Neural cell (in vitro differentiated cells): ENCODE measurements at regions not wholly inside any gene's neighbourhood (a gene's known extent, or its start where the extent isn't known, plus 50 kb on each side); places are given as distances from the start of the nearest gene placed in this dataset.

ENCODE experiments used
- H2AFZ ChIP-seq: fragments of 200-600, 300-800 bp; sonication (generic), shearing (Covaris generic); 2 replicates; pipeline ENCODE4 v1.6.0; 2014; ENCODE audit warnings: low read depth, mild to moderate bottlenecking, antibody characterized with exemption, low read length, moderate library complexity
- H3F3A ChIP-seq: fragments of 200-600 bp; shearing (Covaris generic); 2 replicates; pipeline ENCODE4 v1.6.1; 2016; ENCODE audit warnings: mild to moderate bottlenecking, moderate library complexity, mixed read lengths, antibody characterized with exemption, low read length; ENCODE audit not compliant: insufficient read depth, poor library complexity, severe bottlenecking
- H3K27ac ChIP-seq: fragments of 200-600, 300-800 bp; sonication (generic), shearing (Covaris generic); 2 replicates; pipeline ENCODE4 v1.5.1; 2014; ENCODE audit warnings: mild to moderate bottlenecking, low read length, moderate library complexity
- H3K27me3 ChIP-seq: fragments of 300-800, 200-600 bp; sonication (generic), shearing (Covaris generic); 2 replicates; pipeline ENCODE4 v1.6.0; 2014; ENCODE audit warnings: mild to moderate bottlenecking, low read depth, low read length, moderate library complexity; ENCODE audit not compliant: insufficient read depth
- H3K36me3 ChIP-seq: fragments of 300-800, 200-600 bp; sonication (generic), shearing (Covaris generic); 2 replicates; pipeline ENCODE4 v1.5.1; 2014; ENCODE audit warnings: mild to moderate bottlenecking, antibody characterized with exemption, low read length, moderate library complexity; ENCODE audit not compliant: insufficient read depth
- H3K4me2 ChIP-seq: fragments of 300-800, 200-600 bp; sonication (generic), shearing (Covaris generic); 2 replicates; pipeline ENCODE4 v1.6.0; 2014; ENCODE audit warnings: mild to moderate bottlenecking, low read length
- H3K4me3 ChIP-seq: fragments of 300-800, 200-600 bp; sonication (generic), shearing (Covaris generic); 2 replicates; pipeline ENCODE4 v1.5.1; 2014; ENCODE audit warnings: mild to moderate bottlenecking, low read length, moderate library complexity
- H3K79me2 ChIP-seq: fragments of 200-600 bp; shearing (Covaris generic); replicated peaks from 2 replicates; pipeline ENCODE4 v1.6.0; 2014; ENCODE audit warnings: mild to moderate bottlenecking, low read length, moderate library complexity; ENCODE audit not compliant: insufficient read depth
- H3K9ac ChIP-seq: fragments of 300-800, 200-600 bp; sonication (generic), shearing (Covaris generic); 2 replicates; pipeline ENCODE4 v1.6.1; 2016; ENCODE audit warnings: mild to moderate bottlenecking, low read length, mixed read lengths
- H3K9me2 ChIP-seq: fragments of 200-600 bp; shearing (Covaris generic); 2 replicates; pipeline ENCODE4 v1.6.1; 2016; ENCODE audit warnings: mild to moderate bottlenecking, low read length, mixed read lengths; ENCODE audit not compliant: insufficient read depth
- H3K9me3 ChIP-seq: fragments of 200-600, 300-800 bp; sonication (generic), shearing (Covaris generic); 2 replicates; pipeline ENCODE4 v1.6.1; 2016; ENCODE audit warnings: mild to moderate bottlenecking, mixed run types, low read length, moderate library complexity, mixed read lengths
- H4K20me1 ChIP-seq: fragments of 200-600 bp; shearing (Covaris generic); 2 replicates; pipeline ENCODE4 v1.6.1; 2016; ENCODE audit warnings: mild to moderate bottlenecking, mixed run types; ENCODE audit not compliant: insufficient read depth
- CTCF ChIP-seq: fragments of 450-650 bp; IDR thresholded peaks from 2 replicates; pipeline ENCODE4 v1.5.1; 2014; ENCODE audit warnings: antibody characterized with exemption, mild to moderate bottlenecking, moderate library complexity; ENCODE audit not compliant: poor library complexity, severe bottlenecking
- EP300 ChIP-seq: fragments of 450-650 bp; conservative IDR thresholded peaks from 2 replicates; pipeline ENCODE4 v1.6.1; 2014; ENCODE audit warnings: antibody characterized with exemption, mild to moderate bottlenecking, moderate library complexity; ENCODE audit not compliant: poor library complexity, severe bottlenecking
- EZH2 ChIP-seq: fragments of 200-600, 300-800 bp; shearing (Covaris generic), sonication (generic); IDR thresholded peaks from 2 replicates; pipeline ENCODE4 v1.6.1; 2014; ENCODE audit warnings: antibody characterized with exemption, low read length, borderline replicate concordance, mild to moderate bottlenecking; ENCODE audit not compliant: insufficient read depth, poor library complexity, severe bottlenecking
- MXI1 ChIP-seq: fragments of 450-650 bp; conservative IDR thresholded peaks from 2 replicates; pipeline ENCODE4 v1.6.1; 2014; ENCODE audit warnings: antibody characterized with exemption, mild to moderate bottlenecking; ENCODE audit not compliant: poor library complexity, severe bottlenecking
- POLR2AphosphoS5 ChIP-seq: IDR thresholded peaks from 2 replicates; pipeline ENCODE4 v1.6.1; 2012
- RAD21 ChIP-seq: fragments of 450-650 bp; conservative IDR thresholded peaks from 2 replicates; pipeline ENCODE4 v1.6.1; 2014; ENCODE audit warnings: antibody characterized with exemption, mild to moderate bottlenecking, moderate library complexity
- REST ChIP-seq: IDR thresholded peaks from 2 replicates; pipeline ENCODE4 v1.6.1; 2012; ENCODE audit warnings: borderline replicate concordance
- SMC3 ChIP-seq: fragments of 450-650 bp; conservative IDR thresholded peaks from 2 replicates; pipeline ENCODE4 v1.6.1; 2014; ENCODE audit warnings: antibody characterized with exemption, mild to moderate bottlenecking, moderate library complexity; ENCODE audit not compliant: poor library complexity
- TAF1 ChIP-seq: IDR thresholded peaks from 2 replicates; pipeline ENCODE4 v1.6.1; 2012; ENCODE audit warnings: low read depth

- Histone ChIP-seq H4K20me1 (no peaks in the 10 kb centered on the region), H2AFZ (no peak overlapping the region), H3K36me3 (no peaks in the 10 kb centered on the region), H3K9me2 (no peaks in the 10 kb centered on the region), H3F3A (no peaks in the 10 kb centered on the region), H3K4me3 (no peak overlapping the region), H3K27ac (no peak overlapping the region), H3K79me2 (no peaks in the 10 kb centered on the region), H3K4me2 (no peak overlapping the region), H3K27me3 (no peaks in the 10 kb centered on the region), H3K9ac (no peak overlapping the region), H3K9me3 (no peaks in the 10 kb centered on the region)
- TF ChIP-seq EZH2 (no peak), SMC3 (no peak), POLR2AphosphoS5 (no peak), REST (no peak), MXI1 (no peak), TAF1 (no peak), EP300 (no peak), CTCF (no peak)
These were observed 237.9 kb downstream of the TLE3 start for GRCh38 chr15:69859866-69860265.

GRCh38 chr15:69860321-69860720, 237.4 kb downstream of the TLE3 start:
- Histone ChIP-seq H3K79me2 (no peaks in the 10 kb centered on the region), H3K36me3 (no peaks in the 10 kb centered on the region)

GRCh38 chr15:69860921-69861320, 236.8 kb downstream of the TLE3 start:
- Histone ChIP-seq H3K4me3 (no peak overlapping the region), H3K9me2 (no peaks in the 10 kb centered on the region), H3K9me3 (no peaks in the 10 kb centered on the region), H4K20me1 (no peaks in the 10 kb centered on the region), H3K79me2 (no peaks in the 10 kb centered on the region), H3K36me3 (no peaks in the 10 kb centered on the region), H3K9ac (no peak overlapping the region), H2AFZ (no peak overlapping the region), H3F3A (no peaks in the 10 kb centered on the region), H3K27ac (no peak overlapping the region), H3K27me3 (no peaks in the 10 kb centered on the region), H3K4me2 (no peak overlapping the region)
- TF ChIP-seq POLR2AphosphoS5 (no peak), EZH2 (no peak), REST (no peak), EP300 (no peak), MXI1 (no peak), SMC3 (no peak), RAD21 (no peak), TAF1 (no peak), CTCF (no peak)

More at GRCh38 chr15:69860321-69860720, 237.4 kb downstream of the TLE3 start:
- Histone ChIP-seq H4K20me1 (no peaks in the 10 kb centered on the region), H3K9me3 (no peaks in the 10 kb centered on the region), H3K4me2 (no peak overlapping the region), H3K4me3 (no peak overlapping the region), H3F3A (no peaks in the 10 kb centered on the region), H3K27me3 (no peaks in the 10 kb centered on the region), H3K9me2 (no peaks in the 10 kb centered on the region), H3K9ac (no peak overlapping the region), H3K27ac (no peak overlapping the region), H2AFZ (no peak overlapping the region)
- TF ChIP-seq EP300 = no peak
